H1 (cell line): ENCODE measurements at regions not wholly inside any gene's neighbourhood (a gene's known extent, or its start where the extent isn't known, plus 50 kb on each side); places are given as distances from the start of the nearest gene placed in this dataset.

ENCODE experiments used
- CTCF ChIA-PET: fragments of 300-600 bp; sonication (Branson Sonifier 250); formaldehyde crosslinking; loops from one replicate; lab custom pipeline; 2021; ENCODE audit not compliant: partially characterized antibody; lab: Charles Lee
- POLR2A ChIA-PET: fragments of 300-600 bp; sonication (Branson Sonifier 250); formaldehyde crosslinking; loops from one replicate; lab custom pipeline; 2021; ENCODE audit warnings: inconsistent platforms; ENCODE audit not compliant: partially characterized antibody; lab: Charles Lee
- DNase-seq, 2 experiments: peaks; one replicate each; pipeline versions ENCODE4 v3.0.0 to v3.0.0-alpha.2; 2010 to 2022; ENCODE audit warnings: low spot score in 2 of 2, low read depth in 1 of 2, mixed read lengths in 1 of 2
- FAIRE-seq: peaks from 2 replicates; lab custom pipeline; 2011; peaks lifted over from hg19 to GRCh38; lab: Jason Lieb, UNC
- H2AFZ ChIP-seq: 2 replicates; pipeline ENCODE4 v1.8.1; 2012; ENCODE audit warnings: low read length, inconsistent platforms
- H2AK5ac ChIP-seq: 2 replicates; pipeline ENCODE4 v1.6.1; 2013; ENCODE audit warnings: low read depth, low read length
- H2BK120ac ChIP-seq: replicated peaks from 2 replicates; pipeline ENCODE3; 2013; ENCODE audit warnings: low read depth, low read length, inconsistent platforms
- H2BK12ac ChIP-seq: 2 replicates; pipeline ENCODE4 v1.6.1; 2013; ENCODE audit warnings: low read depth, low read length
- H2BK15ac ChIP-seq: 2 replicates; pipeline ENCODE4 v1.6.1; 2013; ENCODE audit warnings: low read length
- H2BK20ac ChIP-seq: 2 replicates; pipeline ENCODE4 v1.6.1; 2013; ENCODE audit warnings: low read length
- H2BK5ac ChIP-seq: 2 replicates; pipeline ENCODE4 v1.6.1; 2013; ENCODE audit warnings: low read depth, low read length
- H3K14ac ChIP-seq: 2 replicates; pipeline ENCODE4 v1.6.1; 2013; ENCODE audit warnings: inconsistent platforms; ENCODE audit not compliant: insufficient read length
- H3K18ac ChIP-seq: 2 replicates; pipeline ENCODE4 v1.6.1; 2013; ENCODE audit warnings: low read length; ENCODE audit errors: extremely low read depth
- H3K23ac ChIP-seq: 2 replicates; pipeline ENCODE4 v1.6.1; 2013; ENCODE audit warnings: inconsistent platforms; ENCODE audit not compliant: insufficient read length
- H3K23me2 ChIP-seq: 2 replicates; pipeline ENCODE4 v1.6.1; 2013; ENCODE audit warnings: low read depth, low read length
- H3K27ac ChIP-seq: 2 replicates; pipeline ENCODE4 v1.6.1; 2011; ENCODE audit warnings: low read depth, low read length, inconsistent platforms
- H3K27me3 ChIP-seq, 4 experiments: replicated peaks in 1 of 4; 1 replicate in 1 of 4; 2 replicates in 3 of 4; pipeline versions ENCODE4 v1.6.1 to v1.8.1; 2011 to 2013; ENCODE audit warnings: low read length in 3 of 4, mild to moderate bottlenecking in 3 of 4, inconsistent platforms in 2 of 4, mixed read lengths in 2 of 4, moderate library complexity in 1 of 4; ENCODE audit not compliant: control insufficient read depth in 3 of 4, insufficient read depth in 3 of 4; ENCODE audit errors: extremely low read depth in 1 of 4
- H3K36me3 ChIP-seq, 4 experiments: 2 replicates each; pipeline versions ENCODE4 v1.6.1 to v1.8.1; 2011 to 2013; ENCODE audit warnings: mild to moderate bottlenecking in 4 of 4, low read length in 3 of 4, moderate library complexity in 2 of 4, control low read depth in 1 of 4, inconsistent platforms in 1 of 4; ENCODE audit not compliant: insufficient read depth in 4 of 4, control insufficient read depth in 2 of 4
- H3K4ac ChIP-seq: replicated peaks from 2 replicates; pipeline ENCODE3; 2013; ENCODE audit warnings: low read length, low read depth, mixed read lengths, inconsistent platforms; ENCODE audit not compliant: insufficient read length
- H3K4me1 ChIP-seq, 4 experiments: replicated peaks in 1 of 4; 1 replicate in 1 of 4; 2 replicates in 3 of 4; pipeline versions ENCODE4 v1.6.1 to v1.8.1; 2011 to 2013; ENCODE audit warnings: low read length in 3 of 4, inconsistent platforms in 2 of 4, mixed read lengths in 1 of 4; ENCODE audit not compliant: insufficient read depth in 4 of 4, control insufficient read depth in 3 of 4
- H3K4me2 ChIP-seq, 2 experiments: 2 replicates each; pipeline versions ENCODE4 v1.6.1 to v1.8.1; 2011 to 2013; ENCODE audit warnings: low read depth in 2 of 2, low read length in 2 of 2, control low read depth in 1 of 2, inconsistent platforms in 1 of 2, mild to moderate bottlenecking in 1 of 2; ENCODE audit not compliant: insufficient read depth in 1 of 2
- H3K4me3 ChIP-seq, 4 experiments: fragments of 200-600, 300-600 bp in 1 of 4; sonication (generic), shearing (Covaris generic), sonication (Bioruptor Twin) in 1 of 4; 2 replicates each; pipeline versions ENCODE4 v1.5.1 to v1.8.1; 2011 to 2016; ENCODE audit warnings: low read length in 4 of 4, low read depth in 3 of 4, control low read depth in 2 of 4, inconsistent platforms in 2 of 4, mild to moderate bottlenecking in 2 of 4, mixed read lengths in 1 of 4, moderate library complexity in 1 of 4; ENCODE audit not compliant: insufficient read depth in 2 of 4; ENCODE audit errors: extremely low read depth in 1 of 4
- H3K56ac ChIP-seq: replicated peaks from 2 replicates; pipeline ENCODE3; 2013; ENCODE audit warnings: low read depth, mild to moderate bottlenecking, mixed read lengths, low read length, inconsistent platforms; ENCODE audit not compliant: insufficient read length
- H3K79me1 ChIP-seq: 2 replicates; pipeline ENCODE4 v1.6.1; 2013; ENCODE audit warnings: low read depth, low read length, control low read depth
- H3K79me2 ChIP-seq, 2 experiments: 2 replicates each; pipeline versions ENCODE4 v1.6.1 to v1.8.1; 2012 to 2013; ENCODE audit warnings: low read length in 2 of 2, mild to moderate bottlenecking in 2 of 2, inconsistent platforms in 1 of 2; ENCODE audit not compliant: insufficient read depth in 2 of 2, control insufficient read depth in 1 of 2
- H3K9ac ChIP-seq, 4 experiments: replicated peaks in 1 of 4; 1 replicate in 1 of 4; 2 replicates in 3 of 4; pipeline versions ENCODE4 v1.6.1 to v1.8.1; 2011 to 2013; ENCODE audit warnings: low read depth in 3 of 4, low read length in 3 of 4, control low read depth in 2 of 4, mild to moderate bottlenecking in 2 of 4, moderate library complexity in 2 of 4, inconsistent platforms in 1 of 4; ENCODE audit errors: extremely low read depth in 1 of 4
- H3K9me3 ChIP-seq, 2 experiments: 2 replicates each; pipeline versions ENCODE4 v1.6.1 to v1.8.1; 2012 to 2013; ENCODE audit warnings: mild to moderate bottlenecking in 2 of 2, moderate library complexity in 2 of 2, control low read depth in 1 of 2, inconsistent platforms in 1 of 2, low read depth in 1 of 2, low read length in 1 of 2, mixed read lengths in 1 of 2; ENCODE audit not compliant: insufficient read depth in 2 of 2
- H4K20me1 ChIP-seq, 2 experiments: replicated peaks in 1 of 2; 2 replicates each; pipeline versions ENCODE3 to v1.8.1; 2011 to 2013; ENCODE audit warnings: inconsistent platforms in 2 of 2, low read length in 2 of 2, mild to moderate bottlenecking in 1 of 2; ENCODE audit not compliant: insufficient read depth in 2 of 2, control insufficient read depth in 1 of 2
- H4K5ac ChIP-seq: 2 replicates; pipeline ENCODE4 v1.6.1; 2013; ENCODE audit warnings: low read length, low read depth, mixed read lengths, inconsistent platforms; ENCODE audit not compliant: insufficient read length
- H4K8ac ChIP-seq: 2 replicates; pipeline ENCODE4 v1.8.0; 2013; ENCODE audit warnings: mild to moderate bottlenecking, moderate library complexity, low read length, inconsistent platforms; ENCODE audit not compliant: insufficient read depth; ENCODE audit errors: extremely low read depth
- H4K91ac ChIP-seq: replicated peaks from 2 replicates; pipeline ENCODE3; 2013; ENCODE audit warnings: low read length, mixed read lengths, inconsistent platforms; ENCODE audit not compliant: insufficient read length
- ASH2L ChIP-seq: fragments of 200-600, 300-600 bp; sonication (generic); IDR thresholded peaks from one replicate; pipeline ENCODE4 v1.7.1; 2017; ENCODE audit warnings: low read length
- CHD2 ChIP-seq: IDR thresholded peaks from 2 replicates; pipeline ENCODE4 v1.6.1; 2012; ENCODE audit warnings: low read length, improper control_type of control experiment
- PHF8 ChIP-seq: fragments of 200-600 bp; sonication (generic); conservative IDR thresholded peaks from 2 replicates; pipeline ENCODE4 v1.7.1; 2012; ENCODE audit warnings: low read depth, mild to moderate bottlenecking, inconsistent platforms, low read length, moderate library complexity
- RAD21 ChIP-seq, 2 experiments: IDR thresholded peaks in 1 of 2; conservative IDR thresholded peaks in 1 of 2; 2 replicates each; pipeline ENCODE4 v1.6.1; 2011; ENCODE audit warnings: low read depth in 2 of 2, low read length in 2 of 2, improper control_type of control experiment in 1 of 2, inconsistent platforms in 1 of 2, mild to moderate bottlenecking in 1 of 2, moderate library complexity in 1 of 2
- TEAD4 ChIP-seq: IDR thresholded peaks from 2 replicates; pipeline ENCODE4 v1.6.1; 2012; ENCODE audit warnings: low read depth, low read length, inconsistent platforms, mixed read lengths
- WGBS, 2 experiments: shearing (Covaris generic) in 1 of 2; methylation state at CpG; one replicate each; pipeline versions ENCODE4 v1.1.6 to v1.1.7; 2013 to 2015; ENCODE audit warnings: low lambda C conversion rate in 2 of 2, mixed read lengths in 2 of 2, inconsistent platforms in 1 of 2, low coverage in 1 of 2, missing lambda C conversion rate in 1 of 2; ENCODE audit not compliant: insufficient replicate concordance in 2 of 2, insufficient coverage in 1 of 2, insufficient read length in 1 of 2; ENCODE audit errors: extremely low coverage in 1 of 2, missing lambda C conversion rate in 1 of 2; 5-methylcytosine and 5-hydroxymethylcytosine counted together
- TF ChIP-seq, protein P1 (sequence below): IDR thresholded peaks from 2 replicates; pipeline ENCODE4 v1.6.1; 2012; ENCODE audit warnings: inconsistent platforms

DNA sequence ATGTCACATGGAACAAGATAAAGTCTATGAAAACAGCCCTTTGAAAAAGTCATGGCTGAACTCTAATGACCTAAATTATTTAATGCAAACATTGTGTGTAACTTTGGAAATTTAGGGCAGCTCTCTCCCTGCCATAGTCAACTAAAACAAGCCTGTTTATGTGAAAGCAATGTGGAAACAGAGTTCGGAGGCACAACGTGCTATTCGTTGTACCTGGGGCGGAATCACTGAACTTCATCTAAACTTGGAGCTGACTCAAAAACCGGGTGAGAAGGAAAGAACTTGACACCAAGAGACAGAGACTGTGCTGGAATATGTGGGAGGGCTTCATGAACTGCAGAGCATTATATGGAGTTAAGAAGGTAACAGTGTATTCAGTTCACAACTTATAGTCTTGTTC, 764.9 kb upstream of the GOLIM4 start:
- no peak overlapping the region for H3K14ac ChIP-seq
- CTCF ChIA-PET: interaction anchor here (0.6 to 2.1 kb wide), 2 partner anchors 13 to 794 kb away, joined by 3 to 14 read pairs; no protein-coding TSS in a partner anchor
- H3K79me1 ChIP-seq: no peaks in the 10 kb centered on the region
- TF ChIP-seq TEAD4: no peak
- no peak for TF ChIP-seq CHD2
- TF ChIP-seq PHF8: no peak
- TF ChIP-seq ASH2L: no peak
- TF ChIP-seq, protein P1, sequence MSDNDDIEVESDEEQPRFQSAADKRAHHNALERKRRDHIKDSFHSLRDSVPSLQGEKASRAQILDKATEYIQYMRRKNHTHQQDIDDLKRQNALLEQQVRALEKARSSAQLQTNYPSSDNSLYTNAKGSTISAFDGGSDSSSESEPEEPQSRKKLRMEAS: no peak
- no peak for TF ChIP-seq RAD21 (IDR thresholded peaks at IDR 0.05 in 1 of 2, conservative IDR thresholded peaks at IDR 0.05 in 1 of 2; ENCODE audit: low read depth in 2 of 2, low read length in 2 of 2)

More for the DNA sequence above, 764.9 kb upstream of the GOLIM4 start:
- H3K9me3 ChIP-seq: no peaks in the 10 kb centered on the region
- H3K79me2 ChIP-seq: no peaks in the 10 kb centered on the region
- no peak overlapping the region for H3K56ac ChIP-seq
- no peaks in the 10 kb centered on the region for H3K27me3 ChIP-seq
- H2BK20ac ChIP-seq: no peak overlapping the region
- H3K4me2 ChIP-seq: no peak overlapping the region
- H4K20me1 ChIP-seq: no peaks in the 10 kb centered on the region
- no peak overlapping the region for H4K91ac ChIP-seq
- no peak overlapping the region for H3K27ac ChIP-seq
- no peak overlapping the region for H2AFZ ChIP-seq
- no peak overlapping the region for H3K4ac ChIP-seq
- POLR2A ChIA-PET: no interaction called here
- DNase-seq (no peak), FAIRE-seq (no peak)
- no peak overlapping the region for H4K8ac ChIP-seq
- no peak overlapping the region for H4K5ac ChIP-seq
- no peak overlapping the region for H2BK120ac ChIP-seq
- no peak overlapping the region for H2BK5ac ChIP-seq
- no peaks in the 10 kb centered on the region for H3K4me1 ChIP-seq
- H2BK12ac ChIP-seq: no peak overlapping the region
- no peak overlapping the region for H3K4me3 ChIP-seq
- no peak overlapping the region for H2AK5ac ChIP-seq
- no peak overlapping the region for H2BK15ac ChIP-seq
- no peak overlapping the region for H3K9ac ChIP-seq
- WGBS, 2 experiments: 96% methylated on average over 5 of the region's 5 CpGs; no CpG with 5 or more reads in 1 of the 2 experiments
- no peak overlapping the region for H3K18ac ChIP-seq
- no peak overlapping the region for H3K23ac ChIP-seq
- H3K36me3 ChIP-seq: no peaks in the 10 kb centered on the region
- no peaks in the 10 kb centered on the region for H3K23me2 ChIP-seq
